Caco-2 (cell line): ENCODE measurements at regions not wholly inside any gene's neighbourhood (a gene's known extent, or its start where the extent isn't known, plus 50 kb on each side); places are given as distances from the start of the nearest gene placed in this dataset.
A peak's percentile ranks its signal among the peaks of the same experiment; 100 is the strongest.

ENCODE experiments used
- BruUV-seq: library from RNA; stranded (reverse); fragments of 400-500 nt; replicated peaks from 2 replicates; lab custom pipeline; 2021; lab: Mats Ljungman, UMichigan
- CTCF ChIA-PET: fragments of 300-600 bp; sonication (Branson Sonifier 250); formaldehyde crosslinking; loops from one replicate; lab custom pipeline; 2022; ENCODE audit warnings: antibody characterized with exemption; lab: Charles Lee
- POLR2A ChIA-PET: fragments of 300-600 bp; sonication (Branson Sonifier 250); formaldehyde crosslinking; loops from one replicate; lab custom pipeline; 2022; ENCODE audit warnings: antibody characterized with exemption; lab: Charles Lee
- DNase-seq, 2 experiments: peaks; one replicate each; pipeline versions ENCODE4 v3.0.0 to v3.0.0-alpha.2; 2020 to 2022
- H3K27me3 ChIP-seq: replicated peaks from 2 replicates; pipeline ENCODE4 v1.6.0; 2011; ENCODE audit warnings: low read length; ENCODE audit not compliant: control insufficient read depth, insufficient read depth
- H3K36me3 ChIP-seq: 2 replicates; pipeline ENCODE4 v1.5.1; 2011; ENCODE audit warnings: low read length; ENCODE audit not compliant: control insufficient read depth, insufficient read depth
- H3K4me1 ChIP-seq: fragments of 250-450 bp; sonication (Bioruptor Pico); 2 replicates; pipeline ENCODE4 v1.5.1; 2020; ENCODE audit warnings: mild to moderate bottlenecking
- H3K4me3 ChIP-seq: 2 replicates; pipeline ENCODE4 v1.5.1; 2011; ENCODE audit warnings: low read depth, mild to moderate bottlenecking, control low read depth, low read length
- H3K9me3 ChIP-seq: fragments of 250-450 bp; sonication (Bioruptor Pico); 2 replicates; pipeline ENCODE4 v1.5.1; 2020; ENCODE audit warnings: mild to moderate bottlenecking, moderate library complexity
- H3K27ac Mint-ChIP-seq: one replicate; pipeline ENCODE4 v1.8.0; 2022; ENCODE audit warnings: mixed read lengths; ENCODE audit not compliant: unreplicated experiment
- H3K27me3 Mint-ChIP-seq: one replicate; pipeline ENCODE4 v1.8.0; 2022; ENCODE audit warnings: mixed read lengths; ENCODE audit not compliant: insufficient read depth, unreplicated experiment
- H3K36me3 Mint-ChIP-seq: one replicate; pipeline ENCODE4 v1.8.0; 2022; ENCODE audit warnings: mild to moderate bottlenecking, mixed read lengths; ENCODE audit not compliant: insufficient read depth, unreplicated experiment
- H3K4me1 Mint-ChIP-seq: one replicate; pipeline ENCODE4 v1.8.0; 2022; ENCODE audit warnings: low read depth, mixed read lengths; ENCODE audit not compliant: unreplicated experiment
- H3K4me3 Mint-ChIP-seq: one replicate; pipeline ENCODE4 v1.8.0; 2022; ENCODE audit warnings: mild to moderate bottlenecking, moderate library complexity, mixed read lengths; ENCODE audit not compliant: unreplicated experiment
- H3K9me3 Mint-ChIP-seq: one replicate; pipeline ENCODE4 v1.8.0; 2022; ENCODE audit warnings: mixed read lengths; ENCODE audit not compliant: unreplicated experiment
- intact Hi-C: fragments of 100-400 bp; cut with micrococcal nuclease; formaldehyde crosslinking; loops from one replicate; pipeline ENCODE4 v1.10.0; 2022; ENCODE audit not compliant: unreplicated experiment
- TF ChIP-seq, protein P1 (sequence below), 2 experiments: fragments of 200-600 bp in 1 of 2; IDR thresholded peaks; 1 replicate in 1 of 2; 2 replicates in 1 of 2; pipeline versions ENCODE4 v1.5.1 to v1.8.0; 2011 to 2022; ENCODE audit warnings: antibody characterized with exemption in 1 of 2, control low read depth in 1 of 2, inconsistent platforms in 1 of 2, low read depth in 1 of 2, low read length in 1 of 2, mild to moderate bottlenecking in 1 of 2, moderate library complexity in 1 of 2; ENCODE audit not compliant: insufficient read depth in 1 of 2, severe bottlenecking in 1 of 2, unreplicated experiment in 1 of 2

DNA sequence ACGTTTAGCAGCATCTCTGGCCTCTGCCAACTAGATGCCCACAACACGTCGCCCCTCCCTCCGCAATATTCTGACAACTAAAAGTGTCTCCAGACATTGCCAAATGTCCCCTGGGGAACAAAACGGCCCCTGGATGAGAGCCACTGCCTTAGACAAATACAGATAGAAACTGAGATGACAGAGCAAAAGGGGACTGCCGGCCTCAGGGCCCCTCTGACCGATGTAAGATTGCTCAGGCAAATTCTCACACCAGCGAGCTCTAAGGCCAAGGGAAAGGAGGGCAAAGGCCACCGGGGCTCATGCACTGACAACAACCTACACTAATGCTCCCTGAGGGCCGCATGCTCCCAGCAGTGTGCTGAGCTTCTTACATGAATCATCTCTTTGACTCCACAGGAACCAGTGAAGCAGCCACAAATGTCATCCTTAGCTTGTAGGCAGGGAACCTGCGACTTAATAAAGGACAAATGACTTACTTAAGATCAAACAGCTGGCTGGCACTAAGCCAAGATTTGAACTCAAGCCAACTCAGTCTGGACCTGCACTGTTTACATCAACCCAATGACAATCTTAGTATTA is 228.5 kb downstream of the TTC32 start:
- Mint-ChIP-seq H3K9me3 (no peaks in the 10 kb centered on the region), H3K27ac (no peak overlapping the region), H3K36me3 (no peaks in the 10 kb centered on the region), H3K4me1 (peaks cover 6% of the 10 kb centered on the region), H3K27me3 (no peaks in the 10 kb centered on the region), H3K4me3 (no peak overlapping the region)
- DNase-seq: peak in 1 of 2 experiments; percentile 12
- Histone ChIP-seq H3K9me3 (no peaks in the 10 kb centered on the region), H3K4me3 (no peak overlapping the region), H3K27me3 (no peaks in the 10 kb centered on the region), H3K36me3 (no peaks in the 10 kb centered on the region), H3K4me1 (peaks cover 7% of the 10 kb centered on the region; the same call in 1 of the 2 replicates)
- ChIA-PET CTCF (no interaction called here), POLR2A (no interaction called here)
- no TSS peak for BruUV-seq
- intact Hi-C loops: no loop called here
- TF ChIP-seq, protein P1, sequence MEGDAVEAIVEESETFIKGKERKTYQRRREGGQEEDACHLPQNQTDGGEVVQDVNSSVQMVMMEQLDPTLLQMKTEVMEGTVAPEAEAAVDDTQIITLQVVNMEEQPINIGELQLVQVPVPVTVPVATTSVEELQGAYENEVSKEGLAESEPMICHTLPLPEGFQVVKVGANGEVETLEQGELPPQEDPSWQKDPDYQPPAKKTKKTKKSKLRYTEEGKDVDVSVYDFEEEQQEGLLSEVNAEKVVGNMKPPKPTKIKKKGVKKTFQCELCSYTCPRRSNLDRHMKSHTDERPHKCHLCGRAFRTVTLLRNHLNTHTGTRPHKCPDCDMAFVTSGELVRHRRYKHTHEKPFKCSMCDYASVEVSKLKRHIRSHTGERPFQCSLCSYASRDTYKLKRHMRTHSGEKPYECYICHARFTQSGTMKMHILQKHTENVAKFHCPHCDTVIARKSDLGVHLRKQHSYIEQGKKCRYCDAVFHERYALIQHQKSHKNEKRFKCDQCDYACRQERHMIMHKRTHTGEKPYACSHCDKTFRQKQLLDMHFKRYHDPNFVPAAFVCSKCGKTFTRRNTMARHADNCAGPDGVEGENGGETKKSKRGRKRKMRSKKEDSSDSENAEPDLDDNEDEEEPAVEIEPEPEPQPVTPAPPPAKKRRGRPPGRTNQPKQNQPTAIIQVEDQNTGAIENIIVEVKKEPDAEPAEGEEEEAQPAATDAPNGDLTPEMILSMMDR (IDR thresholded peaks at IDR 0.05; ENCODE audit: insufficient read depth in 1 of 2, low read depth in 1 of 2, low read length in 1 of 2, severe bottlenecking in 1 of 2, unreplicated experiment in 1 of 2): no peak

DNA sequence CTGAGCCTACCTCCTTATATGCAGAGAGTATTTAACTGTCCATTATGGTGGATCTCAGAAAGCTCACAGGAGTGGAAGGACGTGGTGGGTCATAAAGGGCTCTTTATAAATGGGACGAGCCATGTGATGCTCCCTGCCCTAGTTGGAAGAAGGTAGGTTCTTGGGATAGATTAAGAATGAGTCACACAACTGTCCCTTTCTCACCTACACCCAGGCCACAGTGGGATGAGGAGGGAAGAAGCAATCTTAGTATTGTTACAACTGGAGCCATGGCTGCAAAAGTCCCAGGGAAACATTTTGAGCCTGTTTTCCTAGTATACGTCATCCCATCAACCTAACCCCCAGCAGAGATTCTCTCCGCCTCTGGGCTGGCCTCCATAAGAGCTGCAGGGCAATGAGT is 229.9 kb downstream of the TTC32 start:
- CTCF ChIA-PET: no interaction called here
- no peak overlapping the region for H3K27ac Mint-ChIP-seq
- H3K36me3 ChIP-seq: no peaks in the 10 kb centered on the region
- DNase-seq: no peak
- H3K27me3 Mint-ChIP-seq: no peaks in the 10 kb centered on the region
- H3K36me3 Mint-ChIP-seq: no peaks in the 10 kb centered on the region
- no peaks in the 10 kb centered on the region for H3K9me3 Mint-ChIP-seq
- H3K9me3 ChIP-seq: no peaks in the 10 kb centered on the region
- BruUV-seq: no TSS peak
- peaks cover 6% of the 10 kb centered on the region for H3K4me1 Mint-ChIP-seq
- POLR2A ChIA-PET: no interaction called here
- H3K27me3 ChIP-seq: no peaks in the 10 kb centered on the region
- no peak overlapping the region for H3K4me3 ChIP-seq
- H3K4me1 ChIP-seq: peaks cover 7% of the 10 kb centered on the region; the same call in 1 of the 2 replicates
- TF ChIP-seq, protein P1 (IDR thresholded peaks at IDR 0.05; ENCODE audit: insufficient read depth in 1 of 2, low read depth in 1 of 2, low read length in 1 of 2, severe bottlenecking in 1 of 2, unreplicated experiment in 1 of 2): no peak
- H3K4me3 Mint-ChIP-seq: no peak overlapping the region
- intact Hi-C loops: no loop called here

DNA sequence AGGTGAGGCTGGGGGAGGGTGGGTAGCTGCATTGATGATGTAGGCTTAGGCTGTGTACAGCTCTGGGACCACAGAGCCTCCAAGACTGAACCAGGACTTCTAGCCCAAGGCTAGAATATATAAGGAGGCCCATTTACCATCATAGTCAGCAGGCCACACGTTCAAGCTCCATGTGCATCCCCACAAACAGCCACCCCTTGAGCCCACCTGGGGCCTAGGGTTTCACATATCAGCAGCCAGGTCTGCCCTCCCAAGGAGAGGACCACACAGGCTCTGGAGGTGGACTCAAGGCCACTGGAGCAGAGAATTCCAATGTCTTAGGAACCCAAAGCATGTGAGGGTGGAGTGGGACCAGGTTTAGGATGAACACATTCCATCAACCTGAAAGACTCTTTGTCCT is 230.5 kb downstream of the TTC32 start:
- Histone ChIP-seq H3K9me3 (no peaks in the 10 kb centered on the region), H3K27me3 (no peaks in the 10 kb centered on the region), H3K36me3 (no peaks in the 10 kb centered on the region), H3K4me1 (peaks cover 7% of the 10 kb centered on the region; the same call in 1 of the 2 replicates), H3K4me3 (no peak overlapping the region)
- ChIA-PET CTCF (no interaction called here), POLR2A (no interaction called here)
- no peaks in the 10 kb centered on the region for H3K9me3 Mint-ChIP-seq
- no peak for DNase-seq
- intact Hi-C loops: no loop called here
- peaks cover 6% of the 10 kb centered on the region for H3K4me1 Mint-ChIP-seq
- no TSS peak for BruUV-seq
- no peak overlapping the region for H3K4me3 Mint-ChIP-seq
- TF ChIP-seq, protein P1 (IDR thresholded peaks at IDR 0.05; ENCODE audit: insufficient read depth in 1 of 2, low read depth in 1 of 2, low read length in 1 of 2, severe bottlenecking in 1 of 2, unreplicated experiment in 1 of 2): no peak
- no peaks in the 10 kb centered on the region for H3K27me3 Mint-ChIP-seq
- no peaks in the 10 kb centered on the region for H3K36me3 Mint-ChIP-seq
- no peak overlapping the region for H3K27ac Mint-ChIP-seq
